Cardiac fibroblast (primary cell): ENCODE measurements at regions not wholly inside any gene's neighbourhood (a gene's known extent, or its start where the extent isn't known, plus 50 kb on each side); places are given as distances from the start of the nearest gene placed in this dataset.
A peak's percentile ranks its signal among the peaks of the same experiment; 100 is the strongest.

Experiments used
- DNase-seq, 2 donors: peaks; one replicate each; pipeline versions ENCODE4 v3.0.0 to v3.0.0-alpha.2; 2010; ENCODE audit warnings: low read depth in 2 of 2
- H3K4me3 ChIP-seq, 2 donors: replicated peaks in 1 of 2; 1 replicate in 1 of 2; 2 replicates in 1 of 2; pipeline ENCODE4 v1.5.1; 2011; ENCODE audit warnings: low read depth in 2 of 2, low read length in 2 of 2, mild to moderate bottlenecking in 2 of 2, moderate library complexity in 1 of 2
- TF ChIP-seq, protein P1 (sequence below): IDR thresholded peaks from one replicate; pipeline ENCODE4 v1.5.1; 2011; ENCODE audit warnings: low read depth, mild to moderate bottlenecking, low read length, inconsistent platforms

DNA sequence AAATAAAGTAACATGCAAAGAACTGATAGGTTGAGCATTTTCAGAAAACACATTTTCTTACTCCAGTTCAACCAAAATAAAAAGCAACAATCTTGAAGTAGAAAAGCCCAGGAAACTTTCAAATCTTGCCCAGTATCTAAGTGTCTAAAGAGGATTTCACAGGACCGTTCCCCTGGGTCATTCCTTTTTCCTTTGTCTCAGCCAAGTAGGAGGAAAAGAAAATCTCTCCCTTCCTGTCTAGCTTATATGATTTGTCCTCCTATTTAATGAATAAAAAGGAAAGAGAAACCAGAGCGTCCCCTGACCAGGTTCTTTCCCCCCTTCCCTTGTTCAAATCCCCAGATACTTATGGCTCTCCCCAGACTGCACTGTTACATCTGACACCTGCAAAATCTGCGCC is 248.0 kb downstream of the KCTD12 start:
- DNase-seq, result peak in 1 of 2 donors; percentile 17
- TF ChIP-seq, protein P1, sequence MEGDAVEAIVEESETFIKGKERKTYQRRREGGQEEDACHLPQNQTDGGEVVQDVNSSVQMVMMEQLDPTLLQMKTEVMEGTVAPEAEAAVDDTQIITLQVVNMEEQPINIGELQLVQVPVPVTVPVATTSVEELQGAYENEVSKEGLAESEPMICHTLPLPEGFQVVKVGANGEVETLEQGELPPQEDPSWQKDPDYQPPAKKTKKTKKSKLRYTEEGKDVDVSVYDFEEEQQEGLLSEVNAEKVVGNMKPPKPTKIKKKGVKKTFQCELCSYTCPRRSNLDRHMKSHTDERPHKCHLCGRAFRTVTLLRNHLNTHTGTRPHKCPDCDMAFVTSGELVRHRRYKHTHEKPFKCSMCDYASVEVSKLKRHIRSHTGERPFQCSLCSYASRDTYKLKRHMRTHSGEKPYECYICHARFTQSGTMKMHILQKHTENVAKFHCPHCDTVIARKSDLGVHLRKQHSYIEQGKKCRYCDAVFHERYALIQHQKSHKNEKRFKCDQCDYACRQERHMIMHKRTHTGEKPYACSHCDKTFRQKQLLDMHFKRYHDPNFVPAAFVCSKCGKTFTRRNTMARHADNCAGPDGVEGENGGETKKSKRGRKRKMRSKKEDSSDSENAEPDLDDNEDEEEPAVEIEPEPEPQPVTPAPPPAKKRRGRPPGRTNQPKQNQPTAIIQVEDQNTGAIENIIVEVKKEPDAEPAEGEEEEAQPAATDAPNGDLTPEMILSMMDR, result no peak
- H3K4me3 ChIP-seq, result no peak overlapping the region

DNA sequence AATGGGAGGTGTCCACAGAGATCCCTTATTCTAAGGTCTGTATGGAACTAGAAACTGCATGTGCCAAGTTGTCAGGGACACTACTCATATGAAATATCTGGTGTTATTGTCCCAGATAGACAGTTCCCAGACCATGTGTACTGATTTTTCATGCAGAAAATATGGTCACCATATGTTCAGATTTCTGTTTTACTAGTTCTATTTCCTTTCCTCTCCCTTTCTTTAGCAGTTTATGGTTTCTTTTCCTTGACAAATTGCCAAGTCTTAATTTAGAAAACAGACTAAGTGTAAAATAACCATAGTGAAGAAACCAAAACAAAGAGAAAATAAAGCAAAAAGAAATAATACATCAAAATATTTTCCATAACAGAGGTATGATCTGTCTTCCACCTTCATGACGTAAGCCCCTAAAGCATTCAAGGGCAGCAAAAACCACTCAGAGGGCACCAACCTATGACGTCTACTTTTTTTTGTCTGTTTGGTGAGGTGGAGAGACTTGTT is 248.5 kb downstream of the KCTD12 start:
- TF ChIP-seq, protein P1, result no peak
- DNase-seq, result peak; percentile 41 to 87

DNA sequence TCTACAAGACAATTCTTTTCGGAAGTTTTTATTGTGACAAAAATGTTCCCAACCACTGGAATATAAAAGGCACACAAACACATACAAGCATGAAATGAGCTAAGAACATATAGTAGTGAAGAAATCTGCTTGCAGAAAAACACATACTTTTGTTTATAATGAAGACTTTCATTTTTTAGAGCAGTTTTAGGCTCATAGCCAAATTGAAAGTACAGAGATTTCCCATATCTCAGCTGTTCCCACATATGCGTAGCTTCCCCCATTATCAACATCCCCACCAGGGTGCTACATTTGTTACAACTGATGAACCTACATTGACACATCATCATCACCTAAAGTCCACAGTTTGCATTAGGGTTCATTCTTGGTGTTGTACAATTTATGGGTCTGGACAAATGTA is 249.4 kb downstream of the KCTD12 start:
- TF ChIP-seq, protein P1, result no peak
- DNase-seq, result no peak
- no peak overlapping the region for H3K4me3 ChIP-seq

More for the DNA sequence above, 248.5 kb downstream of the KCTD12 start:
- no peak overlapping the region for H3K4me3 ChIP-seq

DNA sequence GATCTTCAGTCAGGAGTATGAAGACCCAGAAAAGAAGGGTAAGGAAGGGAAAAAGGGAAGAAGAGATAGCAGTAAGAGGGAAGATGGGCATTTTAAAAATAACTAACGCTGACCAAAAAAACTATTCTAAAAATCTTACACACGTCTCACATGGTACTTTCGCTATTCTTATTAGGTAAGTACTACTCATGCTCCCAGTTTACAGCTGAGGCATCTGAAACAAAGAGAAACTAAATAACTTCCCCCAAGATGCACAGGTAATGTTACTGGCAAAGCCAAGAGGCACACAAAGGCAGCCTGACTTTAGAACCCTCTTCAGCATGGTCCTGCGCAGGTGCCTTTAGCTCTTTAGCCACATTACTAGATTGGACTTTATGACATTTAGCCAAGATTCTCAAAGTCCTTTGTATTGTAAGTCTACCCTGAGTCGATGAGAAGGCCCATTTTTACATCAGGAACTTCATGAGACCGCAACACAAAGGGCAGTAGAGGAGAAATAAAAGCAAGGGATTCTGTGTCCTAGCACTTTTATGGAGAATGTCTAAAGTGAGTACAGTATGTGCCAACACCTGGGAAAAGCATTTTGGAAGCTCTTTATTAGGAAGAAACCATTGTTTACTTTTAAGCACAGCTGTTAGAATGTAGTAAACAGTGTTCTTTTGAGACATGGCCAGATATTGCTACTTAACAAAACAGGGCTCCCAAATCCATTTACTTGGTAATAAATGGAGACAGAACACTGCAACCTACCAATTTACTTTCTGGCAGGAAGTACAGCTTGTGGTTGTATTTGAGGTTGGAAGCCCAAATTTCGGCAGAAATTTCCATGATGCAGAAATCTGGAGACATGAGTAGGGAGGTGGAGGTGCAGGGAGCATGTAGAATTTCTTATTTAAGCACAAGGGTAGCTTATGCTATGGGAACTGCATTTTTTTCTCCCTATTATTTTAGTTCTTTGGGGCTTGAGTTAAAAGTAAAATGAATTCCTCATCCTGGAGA is 250.7 kb downstream of the KCTD12 start:
- TF ChIP-seq, protein P1, result no peak
- no peak overlapping the region for H3K4me3 ChIP-seq
- no peak for DNase-seq

DNA sequence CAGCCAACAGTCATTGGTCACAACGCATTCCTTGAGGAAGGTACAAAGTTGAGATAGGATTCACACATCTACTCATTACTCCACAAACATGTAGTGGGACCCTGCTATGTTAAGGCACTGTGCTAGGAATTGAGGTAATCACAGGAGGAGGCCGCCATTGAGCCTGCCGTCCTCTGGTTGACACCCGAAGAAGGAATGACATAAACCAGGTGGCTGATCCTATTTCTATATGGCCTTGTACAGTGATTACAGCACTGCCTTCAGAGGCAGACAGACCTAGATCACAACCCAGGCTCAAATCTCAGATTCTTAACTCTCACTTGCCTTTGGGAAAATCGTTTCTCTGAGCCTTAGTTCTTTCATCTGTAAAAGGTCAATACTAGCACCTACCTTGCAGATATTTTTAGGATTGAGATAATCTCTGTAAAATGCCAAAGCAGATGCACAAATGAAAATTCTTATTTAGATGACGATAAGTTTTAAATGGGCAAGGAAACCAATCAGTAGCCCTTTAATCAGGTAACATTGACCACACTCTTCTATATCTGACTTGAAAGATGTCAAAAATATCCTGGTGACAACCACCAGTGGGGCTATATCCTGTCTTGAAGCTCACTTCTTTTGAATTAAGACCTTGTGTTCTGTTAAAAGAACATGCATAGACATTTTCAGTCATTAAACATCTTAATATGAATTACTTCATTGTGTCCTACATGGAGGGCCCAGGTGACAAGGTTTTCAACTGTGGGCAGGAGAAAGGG is 251.6 kb downstream of the KCTD12 start:
- H3K4me3 ChIP-seq, result no peak overlapping the region
- DNase-seq, result no peak
- TF ChIP-seq, protein P1, result no peak

DNA sequence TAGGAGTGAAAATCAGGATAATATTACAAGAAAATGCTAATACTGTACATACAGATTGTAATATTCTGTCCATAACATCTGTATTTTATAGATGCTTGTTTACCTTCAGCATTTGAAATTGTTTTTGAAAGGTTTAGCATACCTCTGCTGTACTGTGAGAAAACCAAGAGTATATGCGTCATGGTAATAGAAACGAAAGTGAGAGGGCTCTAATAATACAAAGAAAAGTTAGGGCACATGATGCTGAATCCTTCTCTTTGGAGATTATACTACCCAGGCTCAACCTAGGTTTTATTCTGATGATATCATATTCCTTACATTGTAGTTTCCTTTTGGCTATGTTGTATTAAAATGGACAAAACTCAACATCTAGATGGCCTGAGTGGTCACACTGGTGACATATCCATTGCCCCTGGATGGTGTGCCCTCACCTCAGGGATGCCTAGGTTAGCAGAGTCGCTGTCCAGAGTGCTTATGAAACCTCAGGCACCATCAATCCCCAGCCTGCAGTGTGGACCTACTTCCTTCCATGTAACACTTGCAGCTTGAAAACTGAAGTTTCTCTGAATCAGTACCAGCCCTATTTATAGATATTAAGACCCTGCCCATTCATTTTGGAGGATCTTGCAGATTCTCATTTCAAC is 253.7 kb downstream of the KCTD12 start:
- H3K4me3 ChIP-seq, result no peak overlapping the region
- TF ChIP-seq, protein P1, result no peak
- DNase-seq, result no peak
